CD14-positive monocyte (primary cell): ENCODE measurements at regions not wholly inside any gene's neighbourhood (a gene's known extent, or its start where the extent isn't known, plus 50 kb on each side); places are given as distances from the start of the nearest gene placed in this dataset.

Source experiments
- DNase-seq, 3 donors: peaks; one replicate each; pipeline ENCODE4 v3.0.0-alpha.2; 2011 to 2022
- H2AFZ ChIP-seq: 2 replicates; pipeline ENCODE4 v1.6.0; 2012; ENCODE audit warnings: mild to moderate bottlenecking, low read depth, low read length, inconsistent platforms; ENCODE audit not compliant: insufficient read depth, poor library complexity, severe bottlenecking
- H3K27ac ChIP-seq, 2 donors: 1 replicate in 1 of 2; 2 replicates in 1 of 2; pipeline ENCODE4 v1.5.1; 2012 to 2013; ENCODE audit warnings: low read length in 2 of 2, control low read depth in 1 of 2, inconsistent platforms in 1 of 2, low read depth in 1 of 2, mild to moderate bottlenecking in 1 of 2
- H3K27me3 ChIP-seq, 2 donors: one replicate each; pipeline versions ENCODE4 v1.6.0 to v1.6.1; 2011 to 2013; ENCODE audit warnings: low read length in 2 of 2; ENCODE audit not compliant: control insufficient read depth in 2 of 2, insufficient read depth in 2 of 2
- H3K36me3 ChIP-seq, 2 donors: replicated peaks in 1 of 2; 1 replicate in 1 of 2; 2 replicates in 1 of 2; pipeline versions ENCODE4 v1.5.1 to v1.6.1; 2012 to 2013; ENCODE audit warnings: low read length in 2 of 2, control low read depth in 1 of 2, inconsistent platforms in 1 of 2, mild to moderate bottlenecking in 1 of 2; ENCODE audit not compliant: insufficient read depth in 2 of 2, control insufficient read depth in 1 of 2
- H3K4me1 ChIP-seq, 2 donors: 1 replicate in 1 of 2; 2 replicates in 1 of 2; pipeline versions ENCODE4 v1.5.1 to v1.6.1; 2012 to 2013; ENCODE audit warnings: low read length in 2 of 2, control low read depth in 1 of 2, inconsistent platforms in 1 of 2, mild to moderate bottlenecking in 1 of 2, moderate library complexity in 1 of 2; ENCODE audit not compliant: insufficient read depth in 2 of 2, control insufficient read depth in 1 of 2
- H3K4me2 ChIP-seq: replicated peaks from 2 replicates; pipeline ENCODE3; 2012; ENCODE audit warnings: low read length, moderate library complexity, mild to moderate bottlenecking; ENCODE audit not compliant: poor library complexity, severe bottlenecking; ENCODE audit errors: extremely low read depth
- H3K4me3 ChIP-seq, 3 experiments: fragments of 200-600 bp in 1 of 3; sonication (generic) in 1 of 3; replicated peaks in 1 of 3; 1 replicate in 2 of 3; 2 replicates in 1 of 3; pipeline ENCODE4 v1.5.1; 2011 to 2013; ENCODE audit warnings: low read length in 3 of 3, mild to moderate bottlenecking in 3 of 3, control low read depth in 2 of 3, low read depth in 2 of 3, inconsistent platforms in 1 of 3, moderate library complexity in 1 of 3
- H3K79me2 ChIP-seq: 2 replicates; pipeline ENCODE4 v1.6.0; 2012; ENCODE audit warnings: mild to moderate bottlenecking, control low read depth, inconsistent platforms, low read length, moderate library complexity; ENCODE audit not compliant: insufficient read depth
- H3K9ac ChIP-seq: 2 replicates; pipeline ENCODE4 v1.6.0; 2017; ENCODE audit warnings: low read length, mild to moderate bottlenecking; ENCODE audit not compliant: insufficient read depth, poor library complexity, severe bottlenecking
- H3K9me3 ChIP-seq, 2 donors: replicated peaks in 1 of 2; 1 replicate in 1 of 2; 2 replicates in 1 of 2; pipeline versions ENCODE4 v1.5.1 to v1.6.1; 2012 to 2013; ENCODE audit warnings: low read length in 2 of 2, control low read depth in 1 of 2; ENCODE audit not compliant: control insufficient read depth in 1 of 2, insufficient read depth in 1 of 2
- H4K20me1 ChIP-seq: 2 replicates; pipeline ENCODE4 v1.6.0; 2012; ENCODE audit warnings: mild to moderate bottlenecking, low read length, control low read depth, moderate library complexity; ENCODE audit not compliant: insufficient read depth
- H3K27ac Mint-ChIP-seq, 7 donors: one replicate each; pipeline ENCODE4 v1.8.0; 2020; ENCODE audit warnings: mild to moderate bottlenecking in 7 of 7, mixed read lengths in 7 of 7, moderate library complexity in 6 of 7, inconsistent platforms in 2 of 7
- H3K27me3 Mint-ChIP-seq, 3 donors: one replicate each; pipeline ENCODE4 v1.8.0; 2021 to 2022; ENCODE audit warnings: low read depth in 3 of 3, mild to moderate bottlenecking in 3 of 3, mixed read lengths in 3 of 3, moderate library complexity in 3 of 3, inconsistent platforms in 1 of 3
- H3K36me3 Mint-ChIP-seq, 2 donors: one replicate each; pipeline ENCODE4 v1.8.0; 2020; ENCODE audit warnings: mixed read lengths in 2 of 2, inconsistent platforms in 1 of 2, mild to moderate bottlenecking in 1 of 2
- H3K4me1 Mint-ChIP-seq: one replicate; pipeline ENCODE4 v1.8.0; 2020; ENCODE audit warnings: mild to moderate bottlenecking, mixed read lengths
- H3K4me3 Mint-ChIP-seq, 2 donors: one replicate each; pipeline ENCODE4 v1.8.0; 2020; ENCODE audit warnings: mild to moderate bottlenecking in 2 of 2, mixed read lengths in 2 of 2, moderate library complexity in 1 of 2
- H3K9me3 Mint-ChIP-seq, 7 donors: one replicate each; pipeline ENCODE4 v1.8.0; 2020 to 2022; ENCODE audit warnings: mixed read lengths in 7 of 7, mild to moderate bottlenecking in 6 of 7, moderate library complexity in 6 of 7, inconsistent platforms in 2 of 7
- WGBS: methylation state at CpG from one replicate; pipeline ENCODE4 v1.1.5; 2013; ENCODE audit warnings: missing lambda C conversion rate; ENCODE audit not compliant: insufficient coverage; 5-methylcytosine and 5-hydroxymethylcytosine counted together
- intact Hi-C, 2 donors: fragments of 100-400 bp; cut with micrococcal nuclease; formaldehyde crosslinking; loops; one replicate each; pipeline versions ENCODE4 v1.15.0 to v1.15.1; 2023
- TF ChIP-seq, protein P1 (sequence below): fragments of 200-600 bp; IDR thresholded peaks from one replicate; pipeline ENCODE4 v1.8.0; 2022; ENCODE audit warnings: antibody characterized with exemption, mild to moderate bottlenecking

DNA sequence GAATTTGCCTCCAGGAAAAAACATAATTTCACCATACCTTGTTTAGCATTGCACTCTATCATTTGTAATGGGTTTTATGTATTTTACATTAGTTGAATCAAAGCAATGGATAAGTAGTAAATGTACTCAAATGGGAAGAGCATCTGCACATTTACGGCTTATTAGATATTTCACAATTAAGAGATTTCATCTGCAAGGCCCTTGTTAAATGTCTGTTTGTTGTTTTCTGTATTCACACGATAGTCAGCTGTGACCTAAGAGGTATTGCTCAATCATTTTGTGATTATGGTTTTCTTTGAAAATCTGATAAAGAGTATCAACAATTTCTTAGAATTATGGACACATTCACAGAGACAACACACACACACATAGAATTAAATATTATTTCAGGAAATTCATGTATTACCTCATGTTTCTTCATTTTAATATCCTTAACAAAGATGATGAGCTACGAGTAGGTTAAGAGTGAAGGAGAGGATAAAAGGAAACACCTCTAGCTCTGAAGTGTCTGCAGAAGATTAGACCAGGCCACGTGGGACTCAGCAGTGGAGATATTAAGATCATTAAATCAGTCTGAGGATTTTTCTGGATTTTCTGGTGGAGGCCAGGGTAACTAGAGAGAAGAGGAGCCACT lies 121.9 kb upstream of the POU1F1 start:
- no peak overlapping the region for H3K27ac ChIP-seq
- peaks cover 0 to 1% (median 0%) of the 10 kb centered on the region in 3 donors for H3K27me3 Mint-ChIP-seq
- DNase-seq: no peak
- H3K27ac Mint-ChIP-seq: no peak overlapping the region
- H2AFZ ChIP-seq: no peak overlapping the region
- no peaks in the 10 kb centered on the region for H3K9me3 ChIP-seq
- H3K4me1 ChIP-seq: no peaks in the 10 kb centered on the region
- H3K27me3 ChIP-seq: no peaks in the 10 kb centered on the region
- no peak overlapping the region for H3K9ac ChIP-seq
- no peaks in the 10 kb centered on the region for H3K36me3 Mint-ChIP-seq
- H3K36me3 ChIP-seq: no peaks in the 10 kb centered on the region
- no peaks in the 10 kb centered on the region for H4K20me1 ChIP-seq
- no CpG with 5 or more reads among the region's 4 CpGs for WGBS
- no peak overlapping the region for H3K4me2 ChIP-seq
- peaks cover 0 to 7% (median 2%) of the 10 kb centered on the region in 7 donors for H3K9me3 Mint-ChIP-seq
- H3K4me3 ChIP-seq: no peak overlapping the region
- H3K79me2 ChIP-seq: no peaks in the 10 kb centered on the region
- TF ChIP-seq, protein P1, sequence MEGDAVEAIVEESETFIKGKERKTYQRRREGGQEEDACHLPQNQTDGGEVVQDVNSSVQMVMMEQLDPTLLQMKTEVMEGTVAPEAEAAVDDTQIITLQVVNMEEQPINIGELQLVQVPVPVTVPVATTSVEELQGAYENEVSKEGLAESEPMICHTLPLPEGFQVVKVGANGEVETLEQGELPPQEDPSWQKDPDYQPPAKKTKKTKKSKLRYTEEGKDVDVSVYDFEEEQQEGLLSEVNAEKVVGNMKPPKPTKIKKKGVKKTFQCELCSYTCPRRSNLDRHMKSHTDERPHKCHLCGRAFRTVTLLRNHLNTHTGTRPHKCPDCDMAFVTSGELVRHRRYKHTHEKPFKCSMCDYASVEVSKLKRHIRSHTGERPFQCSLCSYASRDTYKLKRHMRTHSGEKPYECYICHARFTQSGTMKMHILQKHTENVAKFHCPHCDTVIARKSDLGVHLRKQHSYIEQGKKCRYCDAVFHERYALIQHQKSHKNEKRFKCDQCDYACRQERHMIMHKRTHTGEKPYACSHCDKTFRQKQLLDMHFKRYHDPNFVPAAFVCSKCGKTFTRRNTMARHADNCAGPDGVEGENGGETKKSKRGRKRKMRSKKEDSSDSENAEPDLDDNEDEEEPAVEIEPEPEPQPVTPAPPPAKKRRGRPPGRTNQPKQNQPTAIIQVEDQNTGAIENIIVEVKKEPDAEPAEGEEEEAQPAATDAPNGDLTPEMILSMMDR: no peak
- H3K4me1 Mint-ChIP-seq: no peaks in the 10 kb centered on the region
- intact Hi-C loops: no loop called here
- H3K4me3 Mint-ChIP-seq: no peak overlapping the region

DNA sequence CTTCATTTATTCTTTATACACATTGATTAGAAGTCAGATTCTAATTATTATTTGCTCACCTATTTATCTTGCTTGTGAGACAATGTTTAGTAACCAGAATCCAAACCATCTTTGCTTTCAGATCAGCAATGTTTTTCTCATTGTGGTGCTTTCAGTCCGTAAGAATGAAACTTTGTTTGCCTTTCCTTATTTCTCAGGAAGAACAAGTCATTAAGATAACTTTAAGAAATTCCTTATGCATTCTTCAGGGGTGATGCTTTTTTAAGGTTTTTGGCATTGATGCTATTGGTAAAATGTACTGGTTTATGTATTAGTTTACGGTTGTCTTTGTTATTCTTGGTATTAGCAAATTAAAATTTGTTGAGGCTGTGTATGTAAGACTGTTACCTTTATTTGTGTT lies 120.8 kb upstream of the POU1F1 start:
- Histone ChIP-seq H4K20me1 (no peaks in the 10 kb centered on the region), H3K4me1 (no peaks in the 10 kb centered on the region), H2AFZ (no peak overlapping the region), H3K4me3 (no peak overlapping the region), H3K9me3 (no peaks in the 10 kb centered on the region), H3K36me3 (no peaks in the 10 kb centered on the region), H3K4me2 (no peak overlapping the region), H3K79me2 (no peaks in the 10 kb centered on the region), H3K9ac (no peak overlapping the region), H3K27me3 (no peaks in the 10 kb centered on the region), H3K27ac (no peak overlapping the region)
- H3K9me3 Mint-ChIP-seq: peaks cover 0 to 7% (median 2%) of the 10 kb centered on the region in 7 donors
- no CpG with 5 or more reads among the region's 2 CpGs for WGBS
- H3K27me3 Mint-ChIP-seq: peaks cover 0 to 1% (median 0%) of the 10 kb centered on the region in 3 donors
- intact Hi-C loops: no loop called here
- H3K4me1 Mint-ChIP-seq: no peaks in the 10 kb centered on the region
- no peaks in the 10 kb centered on the region for H3K36me3 Mint-ChIP-seq
- no peak overlapping the region for H3K4me3 Mint-ChIP-seq
- no peak for DNase-seq
- H3K27ac Mint-ChIP-seq: no peak overlapping the region
- TF ChIP-seq, protein P1: no peak
